Right atrium auricular region (tissue), 2 donors: ENCODE measurements at regions not wholly inside any gene's neighbourhood (a gene's known extent, or its start where the extent isn't known, plus 50 kb on each side); places are given as distances from the start of the nearest gene placed in this dataset.

Source experiments
- DNase-seq: peaks from one replicate; pipeline ENCODE4 v3.0.0-alpha.2; 2019; ENCODE audit warnings: low spot score
- H3K27ac ChIP-seq, 2 donors: fragments of 200-600 bp; sonication (generic); 1 replicate in 1 of 2; 2 replicates in 1 of 2; pipeline ENCODE4 v1.5.1; 2016 to 2019
- H3K27me3 ChIP-seq, 2 donors: fragments of 200-600 bp; sonication (generic); one replicate each; pipeline versions ENCODE4 v1.5.1 to v1.6.0; 2017 to 2019
- H3K36me3 ChIP-seq: fragments of 200-600 bp; sonication (generic); one replicate; pipeline ENCODE4 v1.5.1; 2016
- H3K4me1 ChIP-seq, 2 donors: fragments of 200-600 bp; sonication (generic); one replicate each; pipeline versions ENCODE4 v1.5.1 to v1.6.0; 2017 to 2019
- H3K4me3 ChIP-seq, 2 donors: fragments of 200-600 bp; sonication (generic); 1 replicate in 1 of 2; 2 replicates in 1 of 2; pipeline ENCODE4 v1.5.1; 2017 to 2019; ENCODE audit warnings: mild to moderate bottlenecking in 1 of 2, moderate library complexity in 1 of 2
- H3K9me3 ChIP-seq, 2 donors: fragments of 200-600 bp; sonication (generic); one replicate each; pipeline ENCODE4 v1.5.1; 2019
- TF ChIP-seq, protein P1 (sequence below), 2 donors: fragments of 200-600 bp; sonication (generic); IDR thresholded peaks; one replicate each; pipeline ENCODE4 v1.5.1; 2019; ENCODE audit warnings: antibody characterized with exemption in 2 of 2

DNA sequence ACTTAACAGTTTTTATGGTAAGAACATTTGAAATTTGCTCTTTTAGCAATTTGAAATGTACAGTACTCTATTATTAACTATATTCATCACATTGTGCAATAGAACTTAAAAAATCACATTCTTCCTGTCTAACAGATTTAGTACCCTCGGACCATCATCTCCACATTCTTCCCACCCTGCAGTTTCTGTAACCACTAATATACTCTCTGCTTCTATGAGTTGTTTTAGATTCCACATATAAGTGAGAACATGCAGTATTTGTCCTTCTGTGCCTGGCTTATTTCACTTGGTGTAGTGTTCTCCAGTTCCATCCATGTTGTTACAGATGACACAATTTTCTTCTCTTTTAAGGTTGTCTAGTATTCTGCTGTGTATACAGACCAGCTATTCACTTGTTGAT is 88.9 kb upstream of the SEC61G start:
- Histone ChIP-seq H3K4me1 (no peaks in the 10 kb centered on the region), H3K4me3 (no peak overlapping the region), H3K36me3 (no peaks in the 10 kb centered on the region), H3K27ac (no peak overlapping the region), H3K9me3 (peaks cover 0 to 14% of the 10 kb centered on the region in 2 donors), H3K27me3 (no peaks in the 10 kb centered on the region)
- no peak for DNase-seq
- TF ChIP-seq, protein P1, sequence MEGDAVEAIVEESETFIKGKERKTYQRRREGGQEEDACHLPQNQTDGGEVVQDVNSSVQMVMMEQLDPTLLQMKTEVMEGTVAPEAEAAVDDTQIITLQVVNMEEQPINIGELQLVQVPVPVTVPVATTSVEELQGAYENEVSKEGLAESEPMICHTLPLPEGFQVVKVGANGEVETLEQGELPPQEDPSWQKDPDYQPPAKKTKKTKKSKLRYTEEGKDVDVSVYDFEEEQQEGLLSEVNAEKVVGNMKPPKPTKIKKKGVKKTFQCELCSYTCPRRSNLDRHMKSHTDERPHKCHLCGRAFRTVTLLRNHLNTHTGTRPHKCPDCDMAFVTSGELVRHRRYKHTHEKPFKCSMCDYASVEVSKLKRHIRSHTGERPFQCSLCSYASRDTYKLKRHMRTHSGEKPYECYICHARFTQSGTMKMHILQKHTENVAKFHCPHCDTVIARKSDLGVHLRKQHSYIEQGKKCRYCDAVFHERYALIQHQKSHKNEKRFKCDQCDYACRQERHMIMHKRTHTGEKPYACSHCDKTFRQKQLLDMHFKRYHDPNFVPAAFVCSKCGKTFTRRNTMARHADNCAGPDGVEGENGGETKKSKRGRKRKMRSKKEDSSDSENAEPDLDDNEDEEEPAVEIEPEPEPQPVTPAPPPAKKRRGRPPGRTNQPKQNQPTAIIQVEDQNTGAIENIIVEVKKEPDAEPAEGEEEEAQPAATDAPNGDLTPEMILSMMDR (IDR thresholded peaks at IDR 0.05), result no peak

GRCh38 chr7:54856856-54857255 is 97.8 kb upstream of the SEC61G start:
- H3K27me3 ChIP-seq, result no peaks in the 10 kb centered on the region
- no peak overlapping the region for H3K27ac ChIP-seq
- no peaks in the 10 kb centered on the region for H3K36me3 ChIP-seq
- TF ChIP-seq, protein P1 (IDR thresholded peaks at IDR 0.05), result no peak
- H3K4me3 ChIP-seq, result no peak overlapping the region
- no peak for DNase-seq
- no peaks in the 10 kb centered on the region for H3K9me3 ChIP-seq
- no peaks in the 10 kb centered on the region for H3K4me1 ChIP-seq

GRCh38 chr7:54857294-54857693 is 98.3 kb upstream of the SEC61G start:
- no peaks in the 10 kb centered on the region for H3K36me3 ChIP-seq
- TF ChIP-seq, protein P1 (IDR thresholded peaks at IDR 0.05), result no peak
- no peaks in the 10 kb centered on the region for H3K4me1 ChIP-seq
- H3K4me3 ChIP-seq, result no peak overlapping the region
- H3K27ac ChIP-seq, result no peak overlapping the region
- DNase-seq, result no peak
- no peaks in the 10 kb centered on the region for H3K27me3 ChIP-seq
- H3K9me3 ChIP-seq, result no peaks in the 10 kb centered on the region

GRCh38 chr7:54858008-54858692 is 99.1 kb upstream of the SEC61G start:
- H3K27ac ChIP-seq, result no peak overlapping the region
- no peak overlapping the region for H3K4me3 ChIP-seq
- no peaks in the 10 kb centered on the region for H3K4me1 ChIP-seq
- no peak for DNase-seq
- TF ChIP-seq, protein P1 (IDR thresholded peaks at IDR 0.05), result no peak
- no peaks in the 10 kb centered on the region for H3K9me3 ChIP-seq
- H3K27me3 ChIP-seq, result no peaks in the 10 kb centered on the region
- no peaks in the 10 kb centered on the region for H3K36me3 ChIP-seq

DNA sequence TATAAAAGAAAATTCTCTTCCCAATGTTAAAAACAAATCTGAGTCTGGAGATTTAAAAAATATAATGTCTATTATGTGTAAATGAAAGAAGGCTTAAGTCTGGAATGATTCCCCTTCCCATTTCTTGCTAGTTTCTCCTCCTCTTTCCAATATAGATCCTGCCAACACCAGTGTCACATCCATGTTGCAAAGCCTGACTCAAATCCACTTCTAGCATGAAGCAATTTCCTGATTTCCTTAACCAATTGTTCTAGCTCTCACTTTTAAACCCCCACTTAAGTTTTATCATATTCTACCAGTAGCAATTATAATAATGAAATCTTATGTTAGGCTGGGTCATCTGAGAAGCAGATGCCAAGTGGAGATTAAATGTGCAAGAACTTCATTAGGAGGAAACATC is 100.1 kb upstream of the SEC61G start:
- H3K9me3 ChIP-seq, result no peaks in the 10 kb centered on the region
- TF ChIP-seq, protein P1 (IDR thresholded peaks at IDR 0.05), result no peak
- DNase-seq, result no peak
- no peaks in the 10 kb centered on the region for H3K36me3 ChIP-seq
- no peak overlapping the region for H3K27ac ChIP-seq
- no peaks in the 10 kb centered on the region for H3K4me1 ChIP-seq
- no peaks in the 10 kb centered on the region for H3K27me3 ChIP-seq
- H3K4me3 ChIP-seq, result no peak overlapping the region

- TF ChIP-seq, protein P1 (IDR thresholded peaks at IDR 0.05), result no peak
- no peaks in the 10 kb centered on the region for H3K36me3 ChIP-seq
- no peaks in the 10 kb centered on the region for H3K27me3 ChIP-seq
- no peak overlapping the region for H3K4me3 ChIP-seq
- no peak for DNase-seq
- no peak overlapping the region for H3K27ac ChIP-seq
- H3K4me1 ChIP-seq, result no peaks in the 10 kb centered on the region
- H3K9me3 ChIP-seq, result no peaks in the 10 kb centered on the region
These were observed 100.5 kb upstream of the SEC61G start for GRCh38 chr7:54859545-54859944.
